GM18909 (cell line): ENCODE measurements at regions not wholly inside any gene's neighbourhood (a gene's known extent, or its start where the extent isn't known, plus 50 kb on each side); places are given as distances from the start of the nearest gene placed in this dataset.
"Not testable (repeated sequence)": the region's sequence is repeated elsewhere in the genome, so short reads cannot be mapped to it uniquely, and the experiment has no call there.

ENCODE experiments used
- ATAC-seq: cut with Tn5 transposase; IDR thresholded peaks from one replicate; pipeline ENCODE4 v1.9.1; 2021; ENCODE audit warnings: mild to moderate bottlenecking; ENCODE audit not compliant: unreplicated experiment, poor library complexity

- not testable (repeated sequence) for ATAC-seq
Measured at GRCh38 chr10:117430535-117430934, 55.3 kb upstream of the PDZD8 start.

- no peak for ATAC-seq
Measured at GRCh38 chr10:117429643-117430265, 54.5 kb upstream of the PDZD8 start.

GRCh38 chr10:117427356-117427755 is 52.1 kb upstream of the PDZD8 start:
- ATAC-seq: no peak

GRCh38 chr10:117425974-117426566 is 50.8 kb upstream of the PDZD8 start:
- peak; percentile 89 for ATAC-seq

DNA sequence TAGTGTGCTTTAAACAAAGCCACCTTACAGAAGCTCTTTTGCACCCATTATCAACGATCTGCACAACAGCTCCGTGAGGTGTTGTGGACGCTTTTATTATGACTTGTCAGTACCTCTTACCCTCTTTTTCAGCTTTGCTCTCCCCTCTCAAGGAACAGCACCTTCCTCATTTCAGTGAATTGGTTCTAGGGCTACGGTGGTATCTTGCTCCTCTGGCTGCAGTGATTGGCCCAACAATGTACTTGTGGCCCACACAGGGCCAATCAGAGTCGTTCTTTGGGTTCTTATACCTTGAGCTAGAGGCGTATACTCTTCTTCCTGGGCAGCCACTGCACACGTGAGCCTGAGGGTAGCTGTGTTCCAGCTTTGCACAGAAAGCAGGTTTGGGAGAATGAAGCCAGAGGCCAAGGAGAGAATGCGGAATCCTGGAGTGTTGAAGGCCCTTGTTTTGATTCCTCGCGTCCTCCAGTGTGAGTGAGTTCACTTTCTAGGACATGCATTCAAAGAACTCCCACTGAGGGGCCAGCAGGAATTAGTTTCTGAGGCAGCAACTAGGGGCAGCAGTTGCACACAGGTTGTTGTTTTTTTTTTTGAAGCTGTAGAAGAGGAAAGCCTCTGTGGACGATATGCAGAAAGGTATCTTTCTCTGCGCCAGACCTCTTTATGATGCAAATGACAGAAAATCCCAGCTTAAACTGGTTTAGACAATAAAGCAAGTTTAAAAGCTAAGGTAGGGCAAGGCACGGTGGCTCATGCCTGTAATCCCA is 49.8 kb upstream of the PDZD8 start:
- ATAC-seq: no peak
